ENCODE measurements at regions not wholly inside any gene's neighbourhood (a gene's known extent, or its start where the extent isn't known, plus 50 kb on each side); places are given as distances from the start of the nearest gene placed in this dataset.

DNA sequence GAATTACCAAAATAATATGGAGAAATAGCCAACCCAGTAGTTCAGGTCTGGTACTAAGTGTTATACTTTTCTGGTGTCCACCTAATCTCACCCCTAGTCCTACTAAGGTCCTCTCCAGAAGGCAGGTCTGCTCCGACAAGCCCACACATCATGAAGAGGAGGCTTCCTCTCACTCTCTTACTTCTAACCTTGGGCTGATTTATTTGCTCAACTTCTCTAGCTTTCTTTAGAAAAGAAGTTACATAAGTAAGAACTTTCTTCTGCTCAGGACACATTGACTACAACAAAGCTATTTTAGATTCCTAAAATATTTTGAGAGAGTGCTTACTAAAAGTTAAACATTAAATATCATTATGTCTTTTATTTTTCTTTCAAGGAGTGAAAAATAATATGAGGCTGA lies 329.7 kb upstream of the NREP start:
- TF ChIP-seq CHD1 (IDR thresholded peaks at IDR 0.05; ENCODE audit: low read depth, low read length) (no peak), MAFK (IDR thresholded peaks at IDR 0.05; ENCODE audit: low read depth, low read length) (no peak), RCOR1 (IDR thresholded peaks at IDR 0.05; ENCODE audit: insufficient replicate concordance, low read length) (no peak), RAD21 (IDR thresholded peaks at IDR 0.05; ENCODE audit: low read length) (no peak), POLR2A (IDR thresholded peaks at IDR 0.05; ENCODE audit: low read depth, low read length) (no peak), SMC3 (IDR thresholded peaks at IDR 0.05; ENCODE audit: low read depth, low read length) (no peak), FOS (IDR thresholded peaks at IDR 0.05; ENCODE audit: low read depth, low read length) (no peak)
- TF ChIP-seq, protein P1, sequence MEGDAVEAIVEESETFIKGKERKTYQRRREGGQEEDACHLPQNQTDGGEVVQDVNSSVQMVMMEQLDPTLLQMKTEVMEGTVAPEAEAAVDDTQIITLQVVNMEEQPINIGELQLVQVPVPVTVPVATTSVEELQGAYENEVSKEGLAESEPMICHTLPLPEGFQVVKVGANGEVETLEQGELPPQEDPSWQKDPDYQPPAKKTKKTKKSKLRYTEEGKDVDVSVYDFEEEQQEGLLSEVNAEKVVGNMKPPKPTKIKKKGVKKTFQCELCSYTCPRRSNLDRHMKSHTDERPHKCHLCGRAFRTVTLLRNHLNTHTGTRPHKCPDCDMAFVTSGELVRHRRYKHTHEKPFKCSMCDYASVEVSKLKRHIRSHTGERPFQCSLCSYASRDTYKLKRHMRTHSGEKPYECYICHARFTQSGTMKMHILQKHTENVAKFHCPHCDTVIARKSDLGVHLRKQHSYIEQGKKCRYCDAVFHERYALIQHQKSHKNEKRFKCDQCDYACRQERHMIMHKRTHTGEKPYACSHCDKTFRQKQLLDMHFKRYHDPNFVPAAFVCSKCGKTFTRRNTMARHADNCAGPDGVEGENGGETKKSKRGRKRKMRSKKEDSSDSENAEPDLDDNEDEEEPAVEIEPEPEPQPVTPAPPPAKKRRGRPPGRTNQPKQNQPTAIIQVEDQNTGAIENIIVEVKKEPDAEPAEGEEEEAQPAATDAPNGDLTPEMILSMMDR (conservative IDR thresholded peaks at IDR 0.05; ENCODE audit: low read depth, low read length), result no peak
